ENCODE measurements at regions not wholly inside any gene's neighbourhood (a gene's known extent, or its start where the extent isn't known, plus 50 kb on each side); places are given as distances from the start of the nearest gene placed in this dataset.

- Histone ChIP-seq H3K36me3 (ENCODE audit: insufficient read depth, low read length) (no peaks in the 10 kb centered on the region), H3K9me2 (ENCODE audit: insufficient read depth, low read length) (no peaks in the 10 kb centered on the region), H3K27ac (ENCODE audit: low read length) (no peak overlapping the region), H3K4me3 (ENCODE audit: low read length) (no peak overlapping the region), H2AFZ (ENCODE audit: low read depth, low read length) (no peak overlapping the region), H3K79me2 (replicated peaks; ENCODE audit: insufficient read depth, low read length) (no peaks in the 10 kb centered on the region), H4K20me1 (ENCODE audit: insufficient read depth) (no peaks in the 10 kb centered on the region), H3K9me3 (ENCODE audit: low read length) (no peaks in the 10 kb centered on the region), H3K9ac (ENCODE audit: low read length) (no peak overlapping the region), H3K27me3 (ENCODE audit: insufficient read depth, low read depth, low read length) (no peaks in the 10 kb centered on the region), H3F3A (ENCODE audit: insufficient read depth, low read length, poor library complexity, severe bottlenecking) (no peaks in the 10 kb centered on the region), H3K4me2 (ENCODE audit: low read length) (no peak overlapping the region)
- TF ChIP-seq SMC3 (conservative IDR thresholded peaks at IDR 0.05; ENCODE audit: poor library complexity) = no peak
- TF ChIP-seq CTCF (IDR thresholded peaks at IDR 0.05; ENCODE audit: poor library complexity, severe bottlenecking) = no peak
Observed at GRCh38 chr18:69205925-69206324, 194.8 kb upstream of the DOK6 start.

- Histone ChIP-seq H3K27me3 (ENCODE audit: insufficient read depth, low read depth, low read length) (no peaks in the 10 kb centered on the region), H3K9me3 (ENCODE audit: low read length) (no peaks in the 10 kb centered on the region), H3K27ac (ENCODE audit: low read length) (no peak overlapping the region), H4K20me1 (ENCODE audit: insufficient read depth) (no peaks in the 10 kb centered on the region), H3K9ac (ENCODE audit: low read length) (no peak overlapping the region), H3K36me3 (ENCODE audit: insufficient read depth, low read length) (no peaks in the 10 kb centered on the region), H3K4me3 (ENCODE audit: low read length) (no peak overlapping the region), H3K79me2 (replicated peaks; ENCODE audit: insufficient read depth, low read length) (no peaks in the 10 kb centered on the region), H3K9me2 (ENCODE audit: insufficient read depth, low read length) (no peaks in the 10 kb centered on the region), H3F3A (ENCODE audit: insufficient read depth, low read length, poor library complexity, severe bottlenecking) (no peaks in the 10 kb centered on the region), H3K4me2 (ENCODE audit: low read length) (no peak overlapping the region), H2AFZ (ENCODE audit: low read depth, low read length) (no peak overlapping the region)
- TF ChIP-seq RAD21 (conservative IDR thresholded peaks at IDR 0.05) (no peak), EZH2 (IDR thresholded peaks at IDR 0.05; ENCODE audit: borderline replicate concordance, insufficient read depth, low read length, poor library complexity, severe bottlenecking) (no peak), CTCF (IDR thresholded peaks at IDR 0.05; ENCODE audit: poor library complexity, severe bottlenecking) (no peak)
Observed at GRCh38 chr18:69208545-69208944, 192.1 kb upstream of the DOK6 start.

GRCh38 chr18:69209761-69210160 is 190.9 kb upstream of the DOK6 start:
- no peaks in the 10 kb centered on the region for H3K79me2 ChIP-seq (replicated peaks; ENCODE audit: insufficient read depth, low read length)

More at GRCh38 chr18:69209761-69210160, 190.9 kb upstream of the DOK6 start:
- Histone ChIP-seq H2AFZ (ENCODE audit: low read depth, low read length) (no peak overlapping the region), H3K9me3 (ENCODE audit: low read length) (no peaks in the 10 kb centered on the region), H3K27ac (ENCODE audit: low read length) (no peak overlapping the region), H3K9ac (ENCODE audit: low read length) (no peak overlapping the region), H3K4me3 (ENCODE audit: low read length) (no peak overlapping the region), H3K4me2 (ENCODE audit: low read length) (no peak overlapping the region), H3K9me2 (ENCODE audit: insufficient read depth, low read length) (no peaks in the 10 kb centered on the region), H3K36me3 (ENCODE audit: insufficient read depth, low read length) (no peaks in the 10 kb centered on the region), H3K27me3 (ENCODE audit: insufficient read depth, low read depth, low read length) (no peaks in the 10 kb centered on the region), H3F3A (ENCODE audit: insufficient read depth, low read length, poor library complexity, severe bottlenecking) (no peaks in the 10 kb centered on the region), H4K20me1 (ENCODE audit: insufficient read depth) (no peaks in the 10 kb centered on the region)
- no peak for TF ChIP-seq EP300 (conservative IDR thresholded peaks at IDR 0.05; ENCODE audit: poor library complexity, severe bottlenecking)
- no peak for TF ChIP-seq REST (IDR thresholded peaks at IDR 0.05; ENCODE audit: borderline replicate concordance)
- TF ChIP-seq CTCF (IDR thresholded peaks at IDR 0.05; ENCODE audit: poor library complexity, severe bottlenecking) = no peak
- TF ChIP-seq TAF1 (IDR thresholded peaks at IDR 0.05; ENCODE audit: low read depth) = no peak
- TF ChIP-seq POLR2AphosphoS5 (IDR thresholded peaks at IDR 0.05) = no peak
- TF ChIP-seq RAD21 (conservative IDR thresholded peaks at IDR 0.05) = no peak
- TF ChIP-seq SMC3 (conservative IDR thresholded peaks at IDR 0.05; ENCODE audit: poor library complexity) = no peak
- no peak for TF ChIP-seq EZH2 (IDR thresholded peaks at IDR 0.05; ENCODE audit: borderline replicate concordance, insufficient read depth, low read length, poor library complexity, severe bottlenecking)
- no peak for TF ChIP-seq MXI1 (conservative IDR thresholded peaks at IDR 0.05; ENCODE audit: poor library complexity, severe bottlenecking)

All from neural cell (in vitro differentiated cells).